ENCODE measurements at regions not wholly inside any gene's neighbourhood (a gene's known extent, or its start where the extent isn't known, plus 50 kb on each side); places are given as distances from the start of the nearest gene placed in this dataset.

- no peak for TF ChIP-seq EZH2phosphoT487 (IDR thresholded peaks at IDR 0.05; ENCODE audit: borderline replicate concordance, low read depth, low read length)
- TF ChIP-seq CTCF (conservative IDR thresholded peaks at IDR 0.05; ENCODE audit: low read length) = no peak
- POLR2A ChIA-PET = interaction anchor here (0.6 to 0.9 kb wide), 2 partner anchors 13 to 494 kb away, joined by 3 to 4 read pairs; no protein-coding TSS in a partner anchor
- CTCF ChIA-PET (ENCODE audit: unreplicated experiment) = no interaction called here
Measured at GRCh38 chr5:164188733-164189148, 683.3 kb downstream of the MAT2B start.

GRCh38 chr5:164191240-164191639, 685.8 kb downstream of the MAT2B start:
- no peak for TF ChIP-seq CTCF (conservative IDR thresholded peaks at IDR 0.05; ENCODE audit: low read length)
- no peak for TF ChIP-seq EZH2phosphoT487 (IDR thresholded peaks at IDR 0.05; ENCODE audit: borderline replicate concordance, low read depth, low read length)
- Histone ChIP-seq H3K9me3 (ENCODE audit: low read length) (no peaks in the 10 kb centered on the region), H4K20me1 (ENCODE audit: insufficient read depth, low read length) (no peaks in the 10 kb centered on the region), H3K27ac (ENCODE audit: low read depth, low read length, poor library complexity, severe bottlenecking) (no peak overlapping the region), H3K4me1 (ENCODE audit: insufficient read depth, low read length, poor library complexity, severe bottlenecking) (no peaks in the 10 kb centered on the region), H3K4me3 (ENCODE audit: low read depth, low read length, poor library complexity, severe bottlenecking) (no peak overlapping the region), H2AFZ (ENCODE audit: low read length) (no peak overlapping the region), H3K9me2 (ENCODE audit: insufficient read depth, low read length) (no peaks in the 10 kb centered on the region), H3K4me2 (ENCODE audit: low read length) (no peak overlapping the region), H3K79me2 (ENCODE audit: insufficient read depth, low read depth, low read length) (no peaks in the 10 kb centered on the region), H3K36me3 (ENCODE audit: insufficient read depth, low read length) (no peaks in the 10 kb centered on the region)
- CTCF ChIA-PET (ENCODE audit: unreplicated experiment) = no interaction called here
- DNase-seq (ENCODE audit: low spot score) = no peak
- POLR2A ChIA-PET = no interaction called here
- BruUV-seq (replicated peaks) = no TSS peak
- intact Hi-C loops (cut with micrococcal nuclease; ENCODE audit: unreplicated experiment) = no loop called here

More at GRCh38 chr5:164188733-164189148, 683.3 kb downstream of the MAT2B start:
- no TSS peak for BruUV-seq (replicated peaks)
- Histone ChIP-seq H3K9me3 (ENCODE audit: low read length) (no peaks in the 10 kb centered on the region), H3K4me1 (ENCODE audit: insufficient read depth, low read length, poor library complexity, severe bottlenecking) (no peaks in the 10 kb centered on the region), H3K9me2 (ENCODE audit: insufficient read depth, low read length) (no peaks in the 10 kb centered on the region), H3K4me2 (ENCODE audit: low read length) (no peak overlapping the region), H3K36me3 (ENCODE audit: insufficient read depth, low read length) (no peaks in the 10 kb centered on the region), H3K27ac (ENCODE audit: low read depth, low read length, poor library complexity, severe bottlenecking) (no peak overlapping the region), H2AFZ (ENCODE audit: low read length) (no peak overlapping the region), H3K79me2 (ENCODE audit: insufficient read depth, low read depth, low read length) (no peaks in the 10 kb centered on the region), H3K4me3 (ENCODE audit: low read depth, low read length, poor library complexity, severe bottlenecking) (no peak overlapping the region), H4K20me1 (ENCODE audit: insufficient read depth, low read length) (no peaks in the 10 kb centered on the region)
- DNase-seq (ENCODE audit: low spot score) = no peak
- intact Hi-C loops (cut with micrococcal nuclease; ENCODE audit: unreplicated experiment) = no loop called here

GRCh38 chr5:164202338-164202737, 696.9 kb downstream of the MAT2B start:
- H3K4me1 ChIP-seq (ENCODE audit: insufficient read depth, low read length, poor library complexity, severe bottlenecking) = no peaks in the 10 kb centered on the region
- H3K9me2 ChIP-seq (ENCODE audit: insufficient read depth, low read length) = no peaks in the 10 kb centered on the region
- no peak overlapping the region for H3K4me2 ChIP-seq (ENCODE audit: low read length)
- no peaks in the 10 kb centered on the region for H3K79me2 ChIP-seq (ENCODE audit: insufficient read depth, low read depth, low read length)
- DNase-seq (ENCODE audit: low spot score) = no peak
- TF ChIP-seq CTCF (conservative IDR thresholded peaks at IDR 0.05; ENCODE audit: low read length) = no peak
- TF ChIP-seq EZH2phosphoT487 (IDR thresholded peaks at IDR 0.05; ENCODE audit: borderline replicate concordance, low read depth, low read length) = no peak
- H2AFZ ChIP-seq (ENCODE audit: low read length) = no peak overlapping the region
- no peaks in the 10 kb centered on the region for H3K9me3 ChIP-seq (ENCODE audit: low read length)
- BruUV-seq (replicated peaks) = no TSS peak
- H3K27ac ChIP-seq (ENCODE audit: low read depth, low read length, poor library complexity, severe bottlenecking) = no peak overlapping the region
- POLR2A ChIA-PET = interaction anchor here (0.7 kb wide), 1 partner anchor 352 kb away, joined by 3 read pairs; no protein-coding TSS in a partner anchor
- CTCF ChIA-PET (ENCODE audit: unreplicated experiment) = no interaction called here
- intact Hi-C loops (cut with micrococcal nuclease; ENCODE audit: unreplicated experiment) = no loop called here
- no peak overlapping the region for H3K4me3 ChIP-seq (ENCODE audit: low read depth, low read length, poor library complexity, severe bottlenecking)
- no peaks in the 10 kb centered on the region for H4K20me1 ChIP-seq (ENCODE audit: insufficient read depth, low read length)
- no peaks in the 10 kb centered on the region for H3K36me3 ChIP-seq (ENCODE audit: insufficient read depth, low read length)
